Right atrium auricular region (tissue), 2 donors: ENCODE measurements at regions not wholly inside any gene's neighbourhood (a gene's known extent, or its start where the extent isn't known, plus 50 kb on each side); places are given as distances from the start of the nearest gene placed in this dataset.

Source experiments
- DNase-seq: peaks from one replicate; pipeline ENCODE4 v3.0.0-alpha.2; 2019; ENCODE audit warnings: low spot score
- H3K27ac ChIP-seq, 2 donors: fragments of 200-600 bp; sonication (generic); 1 replicate in 1 of 2; 2 replicates in 1 of 2; pipeline ENCODE4 v1.5.1; 2016 to 2019
- H3K27me3 ChIP-seq, 2 donors: fragments of 200-600 bp; sonication (generic); one replicate each; pipeline versions ENCODE4 v1.5.1 to v1.6.0; 2017 to 2019
- H3K36me3 ChIP-seq: fragments of 200-600 bp; sonication (generic); one replicate; pipeline ENCODE4 v1.5.1; 2016
- H3K4me1 ChIP-seq, 2 donors: fragments of 200-600 bp; sonication (generic); one replicate each; pipeline versions ENCODE4 v1.5.1 to v1.6.0; 2017 to 2019
- H3K4me3 ChIP-seq, 2 donors: fragments of 200-600 bp; sonication (generic); 1 replicate in 1 of 2; 2 replicates in 1 of 2; pipeline ENCODE4 v1.5.1; 2017 to 2019; ENCODE audit warnings: mild to moderate bottlenecking in 1 of 2, moderate library complexity in 1 of 2
- H3K9me3 ChIP-seq, 2 donors: fragments of 200-600 bp; sonication (generic); one replicate each; pipeline ENCODE4 v1.5.1; 2019
- TF ChIP-seq, protein P1 (sequence below), 2 donors: fragments of 200-600 bp; sonication (generic); IDR thresholded peaks; one replicate each; pipeline ENCODE4 v1.5.1; 2019; ENCODE audit warnings: antibody characterized with exemption in 2 of 2

DNA sequence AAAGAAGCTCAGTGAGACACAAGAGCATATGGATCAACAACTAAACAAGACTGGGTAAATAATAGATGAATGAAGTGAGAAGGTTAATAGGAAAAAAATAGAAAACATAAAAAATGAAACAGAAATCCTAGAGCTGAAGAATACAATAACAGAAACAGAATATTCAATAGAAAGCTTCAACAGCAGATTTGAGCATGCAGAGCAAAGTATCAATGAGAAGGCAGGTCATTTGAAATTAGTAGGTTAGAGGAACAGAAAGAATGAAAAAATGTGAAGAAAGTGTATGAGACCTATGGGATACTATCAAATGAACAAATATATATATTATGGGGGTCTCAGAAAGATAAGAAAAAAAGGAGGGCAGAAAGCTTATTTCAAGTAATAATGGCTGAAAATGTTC lies 362.9 kb upstream of the POU3F2 start:
- DNase-seq, result no peak
- no peaks in the 10 kb centered on the region for H3K9me3 ChIP-seq
- TF ChIP-seq, protein P1, sequence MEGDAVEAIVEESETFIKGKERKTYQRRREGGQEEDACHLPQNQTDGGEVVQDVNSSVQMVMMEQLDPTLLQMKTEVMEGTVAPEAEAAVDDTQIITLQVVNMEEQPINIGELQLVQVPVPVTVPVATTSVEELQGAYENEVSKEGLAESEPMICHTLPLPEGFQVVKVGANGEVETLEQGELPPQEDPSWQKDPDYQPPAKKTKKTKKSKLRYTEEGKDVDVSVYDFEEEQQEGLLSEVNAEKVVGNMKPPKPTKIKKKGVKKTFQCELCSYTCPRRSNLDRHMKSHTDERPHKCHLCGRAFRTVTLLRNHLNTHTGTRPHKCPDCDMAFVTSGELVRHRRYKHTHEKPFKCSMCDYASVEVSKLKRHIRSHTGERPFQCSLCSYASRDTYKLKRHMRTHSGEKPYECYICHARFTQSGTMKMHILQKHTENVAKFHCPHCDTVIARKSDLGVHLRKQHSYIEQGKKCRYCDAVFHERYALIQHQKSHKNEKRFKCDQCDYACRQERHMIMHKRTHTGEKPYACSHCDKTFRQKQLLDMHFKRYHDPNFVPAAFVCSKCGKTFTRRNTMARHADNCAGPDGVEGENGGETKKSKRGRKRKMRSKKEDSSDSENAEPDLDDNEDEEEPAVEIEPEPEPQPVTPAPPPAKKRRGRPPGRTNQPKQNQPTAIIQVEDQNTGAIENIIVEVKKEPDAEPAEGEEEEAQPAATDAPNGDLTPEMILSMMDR (IDR thresholded peaks at IDR 0.05), result no peak
- H3K4me3 ChIP-seq, result no peak overlapping the region
- H3K27me3 ChIP-seq, result no peaks in the 10 kb centered on the region
- H3K4me1 ChIP-seq, result no peaks in the 10 kb centered on the region
- H3K36me3 ChIP-seq, result no peaks in the 10 kb centered on the region
- H3K27ac ChIP-seq, result no peak overlapping the region

- no peaks in the 10 kb centered on the region for H3K4me1 ChIP-seq
- H3K36me3 ChIP-seq, result no peaks in the 10 kb centered on the region
- H3K27ac ChIP-seq, result no peak overlapping the region
- TF ChIP-seq, protein P1 (IDR thresholded peaks at IDR 0.05), result no peak
- no peak overlapping the region for H3K4me3 ChIP-seq
- H3K9me3 ChIP-seq, result no peaks in the 10 kb centered on the region
- DNase-seq, result no peak
- H3K27me3 ChIP-seq, result no peaks in the 10 kb centered on the region
Measured at GRCh38 chr6:98477231-98477630, 357.1 kb upstream of the POU3F2 start.

DNA sequence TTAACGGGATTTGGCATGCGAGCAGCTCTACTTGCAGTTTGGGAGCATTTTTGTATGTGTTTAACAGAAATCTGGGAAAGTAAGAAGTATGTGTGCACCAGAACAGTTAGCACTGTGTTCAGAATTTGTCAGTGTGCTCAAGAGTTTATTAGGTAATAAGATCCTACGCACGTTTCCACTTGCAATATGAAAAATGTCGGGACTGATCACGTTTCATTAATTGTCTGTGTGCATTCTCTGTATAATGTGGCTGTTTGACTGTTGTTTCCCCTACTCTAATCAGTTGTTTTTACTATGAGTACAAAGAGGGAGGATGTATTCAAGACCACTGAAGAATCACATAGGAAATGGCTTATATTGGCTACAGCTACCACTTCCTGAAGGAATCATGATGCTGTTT lies 349.7 kb upstream of the POU3F2 start:
- TF ChIP-seq, protein P1 (IDR thresholded peaks at IDR 0.05), result no peak
- Histone ChIP-seq H3K4me1 (no peaks in the 10 kb centered on the region), H3K27ac (no peak overlapping the region), H3K4me3 (no peak overlapping the region), H3K27me3 (no peaks in the 10 kb centered on the region), H3K9me3 (no peaks in the 10 kb centered on the region), H3K36me3 (no peaks in the 10 kb centered on the region)
- no peak for DNase-seq

- Histone ChIP-seq H3K4me3 (no peak overlapping the region), H3K27ac (no peak overlapping the region), H3K36me3 (no peaks in the 10 kb centered on the region), H3K27me3 (no peaks in the 10 kb centered on the region), H3K9me3 (no peaks in the 10 kb centered on the region), H3K4me1 (no peaks in the 10 kb centered on the region)
- DNase-seq, result no peak
- TF ChIP-seq, protein P1 (IDR thresholded peaks at IDR 0.05), result no peak
Measured at GRCh38 chr6:98485593-98485992, 348.8 kb upstream of the POU3F2 start.

GRCh38 chr6:98486057-98486456 lies 348.3 kb upstream of the POU3F2 start:
- TF ChIP-seq, protein P1 (IDR thresholded peaks at IDR 0.05), result no peak
- H3K4me3 ChIP-seq, result no peak overlapping the region
- H3K4me1 ChIP-seq, result no peaks in the 10 kb centered on the region
- H3K27ac ChIP-seq, result no peak overlapping the region
- H3K9me3 ChIP-seq, result no peaks in the 10 kb centered on the region
- no peaks in the 10 kb centered on the region for H3K36me3 ChIP-seq
- DNase-seq, result no peak
- no peaks in the 10 kb centered on the region for H3K27me3 ChIP-seq

DNA sequence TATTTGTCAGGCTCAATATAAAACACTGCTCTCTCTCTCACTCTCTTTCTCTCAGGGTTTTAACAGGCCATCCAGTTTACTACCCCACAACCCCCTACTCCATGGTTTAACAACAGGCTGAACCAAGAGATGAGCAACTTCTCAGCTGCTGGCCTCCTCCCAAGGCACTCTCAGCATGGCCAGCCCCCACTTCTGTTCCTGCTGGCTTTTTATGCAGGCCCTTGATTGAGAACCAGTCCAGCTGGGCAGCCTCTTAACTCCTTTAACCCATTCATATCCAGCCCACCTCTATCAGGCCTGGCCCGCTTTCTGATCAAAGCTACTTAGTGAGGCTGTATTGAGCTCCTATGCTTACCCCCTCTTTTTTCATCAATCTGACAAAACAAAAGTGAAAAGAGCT lies 346.8 kb upstream of the POU3F2 start:
- Histone ChIP-seq H3K4me3 (no peak overlapping the region), H3K4me1 (no peaks in the 10 kb centered on the region), H3K9me3 (no peaks in the 10 kb centered on the region), H3K36me3 (no peaks in the 10 kb centered on the region), H3K27me3 (no peaks in the 10 kb centered on the region), H3K27ac (no peak overlapping the region)
- TF ChIP-seq, protein P1 (IDR thresholded peaks at IDR 0.05), result no peak
- DNase-seq, result no peak
